ENCODE measurements at regions not wholly inside any gene's neighbourhood (a gene's known extent, or its start where the extent isn't known, plus 50 kb on each side); places are given as distances from the start of the nearest gene placed in this dataset.

GRCh38 chr4:52241916-52242315 lies 190.8 kb downstream of the SPATA18 start:
- Histone ChIP-seq H3K27ac (no peak overlapping the region), H3K4me3 (no peak overlapping the region), H3K36me3 (no peaks in the 10 kb centered on the region), H3K9me3 (no peaks in the 10 kb centered on the region), H3K27me3 (no peaks in the 10 kb centered on the region), H3K4me1 (no peaks in the 10 kb centered on the region)
- no peak for DNase-seq (ENCODE audit: extremely low spot score in 2 of 2)
- intact Hi-C loops (cut with DNase I): no loop called here
- TF ChIP-seq POLR2A (IDR thresholded peaks at IDR 0.05) (no peak), POLR2AphosphoS5 (IDR thresholded peaks at IDR 0.05; ENCODE audit: insufficient read depth in 1 of 2, low read depth in 1 of 2) (no peak), CTCF (IDR thresholded peaks at IDR 0.05) (no peak)

- no peak overlapping the region for H3K27ac ChIP-seq
- H3K36me3 ChIP-seq: no peaks in the 10 kb centered on the region
- TF ChIP-seq CTCF (IDR thresholded peaks at IDR 0.05): no peak
- TF ChIP-seq POLR2A (IDR thresholded peaks at IDR 0.05): no peak
- no peak for TF ChIP-seq POLR2AphosphoS5 (IDR thresholded peaks at IDR 0.05; ENCODE audit: insufficient read depth in 1 of 2, low read depth in 1 of 2)
- H3K27me3 ChIP-seq: no peaks in the 10 kb centered on the region
- intact Hi-C loops (cut with DNase I): no loop called here
- no peak overlapping the region for H3K4me3 ChIP-seq
- no peaks in the 10 kb centered on the region for H3K9me3 ChIP-seq
- DNase-seq (ENCODE audit: extremely low spot score in 2 of 2): no peak
- H3K4me1 ChIP-seq: no peaks in the 10 kb centered on the region
Observed at GRCh38 chr4:52243367-52243766, 192.3 kb downstream of the SPATA18 start.

- no peak for DNase-seq (ENCODE audit: extremely low spot score in 2 of 2)
- intact Hi-C loops (cut with DNase I): no loop called here
- no peaks in the 10 kb centered on the region for H3K9me3 ChIP-seq
- no peaks in the 10 kb centered on the region for H3K27me3 ChIP-seq
- no peak overlapping the region for H3K4me3 ChIP-seq
- H3K27ac ChIP-seq: no peak overlapping the region
- H3K4me1 ChIP-seq: no peaks in the 10 kb centered on the region
- TF ChIP-seq POLR2AphosphoS5 (IDR thresholded peaks at IDR 0.05; ENCODE audit: insufficient read depth in 1 of 2, low read depth in 1 of 2) (no peak), POLR2A (IDR thresholded peaks at IDR 0.05) (no peak), CTCF (IDR thresholded peaks at IDR 0.05) (no peak)
- no peaks in the 10 kb centered on the region for H3K36me3 ChIP-seq
Observed at GRCh38 chr4:52244103-52244775, 193.1 kb downstream of the SPATA18 start.

- DNase-seq (ENCODE audit: extremely low spot score in 2 of 2): no peak
- Histone ChIP-seq H3K36me3 (no peaks in the 10 kb centered on the region), H3K27ac (no peak overlapping the region), H3K4me3 (no peak overlapping the region), H3K27me3 (no peaks in the 10 kb centered on the region), H3K4me1 (no peaks in the 10 kb centered on the region), H3K9me3 (no peaks in the 10 kb centered on the region)
- TF ChIP-seq POLR2AphosphoS5 (IDR thresholded peaks at IDR 0.05; ENCODE audit: insufficient read depth in 1 of 2, low read depth in 1 of 2) (no peak), CTCF (IDR thresholded peaks at IDR 0.05) (no peak), POLR2A (IDR thresholded peaks at IDR 0.05) (no peak)
- intact Hi-C loops (cut with DNase I): no loop called here
Observed at GRCh38 chr4:52244848-52245247, 193.7 kb downstream of the SPATA18 start.

- no peak for TF ChIP-seq CTCF (IDR thresholded peaks at IDR 0.05)
- no peak for TF ChIP-seq POLR2A (IDR thresholded peaks at IDR 0.05)
- TF ChIP-seq POLR2AphosphoS5 (IDR thresholded peaks at IDR 0.05; ENCODE audit: insufficient read depth in 1 of 2, low read depth in 1 of 2): no peak
- Histone ChIP-seq H3K9me3 (no peaks in the 10 kb centered on the region), H3K27me3 (no peaks in the 10 kb centered on the region), H3K4me1 (no peaks in the 10 kb centered on the region), H3K36me3 (no peaks in the 10 kb centered on the region), H3K4me3 (no peak overlapping the region), H3K27ac (no peak overlapping the region)
- intact Hi-C loops (cut with DNase I): no loop called here
- no peak for DNase-seq (ENCODE audit: extremely low spot score in 2 of 2)
Observed at GRCh38 chr4:52246827-52247226, 195.7 kb downstream of the SPATA18 start.
